RWPE2 (cell line): ENCODE measurements at regions not wholly inside any gene's neighbourhood (a gene's known extent, or its start where the extent isn't known, plus 50 kb on each side); places are given as distances from the start of the nearest gene placed in this dataset.

ENCODE experiments used
- ATAC-seq: fragments of 200-7000 bp; cut with Tn5 transposase; 3 replicates; pipeline ENCODE4 v1.9.1; 2021; ENCODE audit warnings: low read depth
- DNase-seq: peaks from one replicate; pipeline ENCODE4 v3.0.0-alpha.2; 2020; ENCODE audit warnings: low spot score
- H3K27ac ChIP-seq: fragments of 450-650 bp; 2 replicates; pipeline ENCODE4 v1.5.1; 2017; ENCODE audit warnings: mild to moderate bottlenecking; ENCODE audit not compliant: poor library complexity, severe bottlenecking
- H3K27me3 ChIP-seq: fragments of 250-450 bp; sonication (Bioruptor Pico); 2 replicates; pipeline ENCODE4 v1.5.1; 2021; ENCODE audit warnings: mild to moderate bottlenecking, moderate library complexity; ENCODE audit not compliant: insufficient read depth, poor library complexity, severe bottlenecking
- H3K36me3 ChIP-seq: fragments of 250-450 bp; sonication (Bioruptor Pico); 2 replicates; pipeline ENCODE4 v1.5.1; 2020; ENCODE audit warnings: low read depth, mild to moderate bottlenecking, moderate library complexity
- H3K4me1 ChIP-seq: fragments of 250-450 bp; sonication (Bioruptor Pico); 2 replicates; pipeline ENCODE4 v1.5.1; 2021; ENCODE audit warnings: mild to moderate bottlenecking, moderate library complexity; ENCODE audit not compliant: insufficient read depth, poor library complexity, severe bottlenecking
- H3K4me3 ChIP-seq: fragments of 250-450 bp; sonication (Bioruptor Pico); 2 replicates; pipeline ENCODE4 v1.5.1; 2021; ENCODE audit warnings: mild to moderate bottlenecking, moderate library complexity; ENCODE audit not compliant: severe bottlenecking
- H3K9me3 ChIP-seq: fragments of 250-450 bp; sonication (Bioruptor Pico); 2 replicates; pipeline ENCODE4 v1.5.1; 2021; ENCODE audit warnings: mild to moderate bottlenecking, moderate library complexity; ENCODE audit not compliant: severe bottlenecking
- CTCF ChIP-seq: fragments of 450-650 bp; IDR thresholded peaks from one replicate; pipeline ENCODE4 v1.5.1; 2017; ENCODE audit warnings: mild to moderate bottlenecking, moderate library complexity; ENCODE audit not compliant: poor library complexity, severe bottlenecking

GRCh38 chr1:90384193-90384592 is 332.9 kb downstream of the BARHL2 start:
- ATAC-seq = no peak
- H3K9me3 ChIP-seq = no peaks in the 10 kb centered on the region
- no peak for TF ChIP-seq CTCF

GRCh38 chr1:90382161-90382560 is 334.9 kb downstream of the BARHL2 start:
- no peaks in the 10 kb centered on the region for H3K9me3 ChIP-seq
- H3K4me1 ChIP-seq = peaks cover 6% of the 10 kb centered on the region
- no peaks in the 10 kb centered on the region for H3K36me3 ChIP-seq
- no peak for DNase-seq
- no peak overlapping the region for H3K27ac ChIP-seq
- no peaks in the 10 kb centered on the region for H3K27me3 ChIP-seq
- TF ChIP-seq CTCF = no peak
- no peak overlapping the region for H3K4me3 ChIP-seq
- ATAC-seq = no peak

More at GRCh38 chr1:90384193-90384592, 332.9 kb downstream of the BARHL2 start:
- H3K27ac ChIP-seq = no peak overlapping the region
- H3K4me1 ChIP-seq = peaks cover 10% of the 10 kb centered on the region
- no peak for DNase-seq
- no peaks in the 10 kb centered on the region for H3K27me3 ChIP-seq
- no peak overlapping the region for H3K4me3 ChIP-seq
- H3K36me3 ChIP-seq = no peaks in the 10 kb centered on the region

- no peak for ATAC-seq
- Histone ChIP-seq H3K36me3 (no peaks in the 10 kb centered on the region), H3K4me1 (peaks cover under 1% of the 10 kb centered on the region), H3K27ac (no peak overlapping the region), H3K4me3 (no peak overlapping the region), H3K27me3 (no peaks in the 10 kb centered on the region), H3K9me3 (no peaks in the 10 kb centered on the region)
- DNase-seq = no peak
- TF ChIP-seq CTCF = no peak
Measured at GRCh38 chr1:90381598-90381997, 335.5 kb downstream of the BARHL2 start.

- TF ChIP-seq CTCF = no peak
- DNase-seq = no peak
- no peaks in the 10 kb centered on the region for H3K27me3 ChIP-seq
Measured at GRCh38 chr1:90371448-90371813, 345.7 kb downstream of the BARHL2 start.

GRCh38 chr1:90370686-90371447 is 346.2 kb downstream of the BARHL2 start:
- Histone ChIP-seq H3K27me3 (no peaks in the 10 kb centered on the region), H3K9me3 (no peaks in the 10 kb centered on the region), H3K4me3 (no peak overlapping the region), H3K27ac (no peak overlapping the region), H3K4me1 (no peaks in the 10 kb centered on the region), H3K36me3 (no peaks in the 10 kb centered on the region)
- no peak for DNase-seq
- ATAC-seq = no peak
- no peak for TF ChIP-seq CTCF

More at GRCh38 chr1:90371448-90371813, 345.7 kb downstream of the BARHL2 start:
- no peak for ATAC-seq
- Histone ChIP-seq H3K4me1 (no peaks in the 10 kb centered on the region), H3K27ac (no peak overlapping the region), H3K9me3 (no peaks in the 10 kb centered on the region), H3K4me3 (no peak overlapping the region), H3K36me3 (no peaks in the 10 kb centered on the region)
